Esophagus squamous epithelium (tissue), 4 donors: ENCODE measurements at regions not wholly inside any gene's neighbourhood (a gene's known extent, or its start where the extent isn't known, plus 50 kb on each side); places are given as distances from the start of the nearest gene placed in this dataset.

Experiments
- POLR2A ChIP-seq, 4 donors: fragments of 450-650 bp; IDR thresholded peaks; one replicate each; pipeline ENCODE4 v1.6.1; 2017; ENCODE audit warnings: antibody characterized with exemption in 4 of 4, mild to moderate bottlenecking in 4 of 4, moderate library complexity in 3 of 4
- TF ChIP-seq, protein P1 (sequence below), 6 experiments: fragments of 450-650 bp in 4 of 6; fragments of 200-600 bp in 2 of 6; sonication (generic) in 2 of 6; IDR thresholded peaks; one replicate each; pipeline ENCODE4 v1.5.1; 2016 to 2019; ENCODE audit warnings: antibody characterized with exemption in 6 of 6, mild to moderate bottlenecking in 4 of 6, moderate library complexity in 4 of 6

DNA sequence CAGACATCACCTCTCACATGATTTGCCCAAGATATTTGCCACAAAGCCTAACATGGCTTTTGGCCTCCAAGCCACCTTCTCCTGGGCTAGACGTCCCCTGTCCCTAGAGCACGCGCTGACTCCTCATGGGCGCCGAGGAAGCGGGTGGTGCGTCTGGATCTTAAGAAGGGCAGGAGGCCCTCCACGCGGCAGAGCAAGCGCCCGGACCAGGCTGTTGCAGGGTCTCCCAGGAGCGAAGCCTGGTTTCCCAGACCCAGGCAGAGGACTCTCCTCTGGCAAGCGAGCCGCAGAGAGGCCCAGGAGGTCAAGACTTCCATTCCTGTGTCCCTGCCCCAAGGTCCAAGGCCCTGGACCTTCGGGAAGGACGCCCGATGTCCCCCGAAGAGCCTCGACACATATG lies 101.7 kb upstream of the TTC34 start:
- TF ChIP-seq, protein P1, sequence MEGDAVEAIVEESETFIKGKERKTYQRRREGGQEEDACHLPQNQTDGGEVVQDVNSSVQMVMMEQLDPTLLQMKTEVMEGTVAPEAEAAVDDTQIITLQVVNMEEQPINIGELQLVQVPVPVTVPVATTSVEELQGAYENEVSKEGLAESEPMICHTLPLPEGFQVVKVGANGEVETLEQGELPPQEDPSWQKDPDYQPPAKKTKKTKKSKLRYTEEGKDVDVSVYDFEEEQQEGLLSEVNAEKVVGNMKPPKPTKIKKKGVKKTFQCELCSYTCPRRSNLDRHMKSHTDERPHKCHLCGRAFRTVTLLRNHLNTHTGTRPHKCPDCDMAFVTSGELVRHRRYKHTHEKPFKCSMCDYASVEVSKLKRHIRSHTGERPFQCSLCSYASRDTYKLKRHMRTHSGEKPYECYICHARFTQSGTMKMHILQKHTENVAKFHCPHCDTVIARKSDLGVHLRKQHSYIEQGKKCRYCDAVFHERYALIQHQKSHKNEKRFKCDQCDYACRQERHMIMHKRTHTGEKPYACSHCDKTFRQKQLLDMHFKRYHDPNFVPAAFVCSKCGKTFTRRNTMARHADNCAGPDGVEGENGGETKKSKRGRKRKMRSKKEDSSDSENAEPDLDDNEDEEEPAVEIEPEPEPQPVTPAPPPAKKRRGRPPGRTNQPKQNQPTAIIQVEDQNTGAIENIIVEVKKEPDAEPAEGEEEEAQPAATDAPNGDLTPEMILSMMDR (IDR thresholded peaks at IDR 0.05), result no peak
- no peak for TF ChIP-seq POLR2A (IDR thresholded peaks at IDR 0.05)
